MCF 10A (cell line): ENCODE measurements at regions not wholly inside any gene's neighbourhood (a gene's known extent, or its start where the extent isn't known, plus 50 kb on each side); places are given as distances from the start of the nearest gene placed in this dataset.

ENCODE experiments used
- BruUV-seq: library from RNA; stranded (reverse); fragments of 400-500 nt; replicated peaks from 2 replicates; lab custom pipeline; 2021; lab: Mats Ljungman, UMichigan
- CTCF ChIA-PET: fragments of 300-600 bp; sonication (Branson Sonifier 250); formaldehyde crosslinking; extraction: SDS; loops from one replicate; lab custom pipeline; 2021; ENCODE audit warnings: antibody characterized with exemption, inconsistent platforms; lab: Yijun Ruan, JAX
- POLR2A ChIA-PET: fragments of 300-600, 350-650 bp; sonication (Branson Sonifier 250); formaldehyde crosslinking; extraction: SDS; loops from one replicate; lab custom pipeline; 2020; ENCODE audit warnings: antibody characterized with exemption, inconsistent platforms; lab: Yijun Ruan, JAX
- DNase-seq: peaks from one replicate; pipeline ENCODE4 v3.0.0-alpha.2; 2018; ENCODE audit not compliant: unreplicated experiment
- H3K27ac Mint-ChIP-seq: one replicate; pipeline ENCODE4 v1.8.0; 2022; ENCODE audit warnings: mild to moderate bottlenecking, low read depth, mixed read lengths; ENCODE audit not compliant: unreplicated experiment
- H3K27me3 Mint-ChIP-seq: one replicate; pipeline ENCODE4 v1.8.0; 2022; ENCODE audit warnings: mixed read lengths; ENCODE audit not compliant: insufficient read depth, unreplicated experiment
- H3K36me3 Mint-ChIP-seq: one replicate; pipeline ENCODE4 v1.8.0; 2022; ENCODE audit warnings: mild to moderate bottlenecking, moderate library complexity, mixed read lengths; ENCODE audit not compliant: insufficient read depth, unreplicated experiment
- H3K4me1 Mint-ChIP-seq: one replicate; pipeline ENCODE4 v1.8.0; 2022; ENCODE audit warnings: mixed read lengths; ENCODE audit not compliant: insufficient read depth, unreplicated experiment
- H3K4me3 Mint-ChIP-seq: one replicate; pipeline ENCODE4 v1.8.0; 2022; ENCODE audit warnings: mild to moderate bottlenecking, moderate library complexity, mixed read lengths; ENCODE audit not compliant: unreplicated experiment
- H3K9me3 Mint-ChIP-seq: one replicate; pipeline ENCODE4 v1.8.0; 2022; ENCODE audit warnings: mixed read lengths; ENCODE audit not compliant: unreplicated experiment
- CTCF ChIP-seq: fragments of 200-600 bp; IDR thresholded peaks from one replicate; pipeline ENCODE4 v1.8.0; 2022; ENCODE audit warnings: antibody characterized with exemption, mild to moderate bottlenecking; ENCODE audit not compliant: unreplicated experiment
- intact Hi-C: fragments of 100-400 bp; cut with micrococcal nuclease; formaldehyde crosslinking; loops from 2 replicates; pipeline ENCODE4 v1.14.1; 2022

- no peak for DNase-seq
- TF ChIP-seq CTCF: no peak
- intact Hi-C loops: no loop called here
- Mint-ChIP-seq H3K9me3 (no peaks in the 10 kb centered on the region), H3K4me3 (no peak overlapping the region), H3K4me1 (peaks cover 17% of the 10 kb centered on the region), H3K27ac (no peak overlapping the region), H3K27me3 (peaks cover 16% of the 10 kb centered on the region), H3K36me3 (no peaks in the 10 kb centered on the region)
- BruUV-seq: no TSS peak
- CTCF ChIA-PET: no interaction called here
- POLR2A ChIA-PET: no interaction called here
Observed at GRCh38 chr1:73042403-73042802, 760.1 kb upstream of the NEGR1 start.

GRCh38 chr1:73040811-73041210 is 758.5 kb upstream of the NEGR1 start:
- ChIA-PET POLR2A (interaction anchor here (0.6 kb wide), 1 partner anchor 208 kb away, joined by 3 read pairs; no protein-coding TSS in a partner anchor), CTCF (no interaction called here)
- Mint-ChIP-seq H3K27ac (no peak overlapping the region), H3K27me3 (peaks cover 22% of the 10 kb centered on the region), H3K4me3 (no peak overlapping the region), H3K9me3 (no peaks in the 10 kb centered on the region), H3K4me1 (peaks cover 22% of the 10 kb centered on the region), H3K36me3 (no peaks in the 10 kb centered on the region)
- no TSS peak for BruUV-seq
- DNase-seq: no peak
- TF ChIP-seq CTCF: no peak
- intact Hi-C loops: no loop called here

GRCh38 chr1:73034271-73034670 is 751.9 kb upstream of the NEGR1 start:
- peaks cover 18% of the 10 kb centered on the region for H3K27me3 Mint-ChIP-seq
- no peak overlapping the region for H3K27ac Mint-ChIP-seq
- CTCF ChIA-PET: interaction anchor here (0.6 kb wide), 1 partner anchor 395 kb away, joined by 3 read pairs; no protein-coding TSS in a partner anchor
- H3K36me3 Mint-ChIP-seq: no peaks in the 10 kb centered on the region
- no peak for DNase-seq
- BruUV-seq: no TSS peak
- POLR2A ChIA-PET: no interaction called here
- peaks cover 11% of the 10 kb centered on the region for H3K4me1 Mint-ChIP-seq
- H3K9me3 Mint-ChIP-seq: no peaks in the 10 kb centered on the region
- no peak overlapping the region for H3K4me3 Mint-ChIP-seq
- intact Hi-C loops: no loop called here
- no peak for TF ChIP-seq CTCF

GRCh38 chr1:73033640-73034039 is 751.3 kb upstream of the NEGR1 start:
- H3K36me3 Mint-ChIP-seq: no peaks in the 10 kb centered on the region
- intact Hi-C loops: no loop called here
- POLR2A ChIA-PET: interaction anchor here (0.7 kb wide), 1 partner anchor 187 kb away, joined by 5 read pairs; no protein-coding TSS in a partner anchor
- H3K4me1 Mint-ChIP-seq: peaks cover 11% of the 10 kb centered on the region
- CTCF ChIA-PET: interaction anchor here (0.6 kb wide), 1 partner anchor 394 kb away, joined by 3 read pairs; no protein-coding TSS in a partner anchor
- H3K27ac Mint-ChIP-seq: no peak overlapping the region
- no peak for DNase-seq
- TF ChIP-seq CTCF: no peak
- BruUV-seq: no TSS peak
- peaks cover 12% of the 10 kb centered on the region for H3K27me3 Mint-ChIP-seq
- no peaks in the 10 kb centered on the region for H3K9me3 Mint-ChIP-seq
- H3K4me3 Mint-ChIP-seq: no peak overlapping the region
